Keratinocyte (primary cell): ENCODE measurements at regions not wholly inside any gene's neighbourhood (a gene's known extent, or its start where the extent isn't known, plus 50 kb on each side); places are given as distances from the start of the nearest gene placed in this dataset.

Experiments used
- DNase-seq: peaks from one replicate; pipeline ENCODE4 v3.0.0-alpha.2; 2011; ENCODE audit warnings: low read depth, missing footprints, low spot score
- FAIRE-seq: peaks from 2 replicates; lab custom pipeline; 2011; peaks lifted over from hg19 to GRCh38; lab: Jason Lieb, UNC
- H2AFZ ChIP-seq: 2 replicates; pipeline ENCODE4 v1.6.0; 2012; ENCODE audit warnings: low read length, control low read depth, inconsistent platforms; ENCODE audit not compliant: control insufficient read depth
- H3K27ac ChIP-seq: 2 replicates; pipeline ENCODE4 v1.5.1; 2011; ENCODE audit warnings: low read length; ENCODE audit not compliant: control insufficient read depth, insufficient read depth
- H3K27me3 ChIP-seq: 3 replicates; pipeline ENCODE4 v1.6.0; 2011; ENCODE audit warnings: low read length; ENCODE audit not compliant: control insufficient read depth, insufficient read depth; ENCODE audit errors: extremely low read depth
- H3K36me3 ChIP-seq, 2 experiments: 2 replicates in 1 of 2; 3 replicates in 1 of 2; pipeline ENCODE4 v1.5.1; 2011; ENCODE audit warnings: low read length in 2 of 2, mild to moderate bottlenecking in 1 of 2; ENCODE audit not compliant: control insufficient read depth in 2 of 2, insufficient read depth in 2 of 2; ENCODE audit errors: extremely low read depth in 1 of 2
- H3K4me1 ChIP-seq: 3 replicates; pipeline ENCODE4 v1.5.1; 2011; ENCODE audit warnings: low read length; ENCODE audit not compliant: control insufficient read depth, insufficient read depth; ENCODE audit errors: extremely low read depth
- H3K4me2 ChIP-seq: 3 replicates; pipeline ENCODE4 v1.6.0; 2011; ENCODE audit warnings: low read depth, low read length; ENCODE audit not compliant: control insufficient read depth, insufficient read depth; ENCODE audit errors: extremely low read depth
- H3K4me3 ChIP-seq, 3 experiments: fragments of 200-600 bp in 1 of 3; sonication (generic) in 1 of 3; 2 replicates in 2 of 3; 3 replicates in 1 of 3; pipeline ENCODE4 v1.5.1; 2011 to 2016; ENCODE audit warnings: low read length in 3 of 3, mild to moderate bottlenecking in 3 of 3, control low read depth in 2 of 3, inconsistent platforms in 1 of 3, low read depth in 1 of 3, mixed read lengths in 1 of 3, mixed run types in 1 of 3, moderate library complexity in 1 of 3; ENCODE audit not compliant: control insufficient read depth in 2 of 3, insufficient read depth in 2 of 3; ENCODE audit errors: extremely low read depth in 1 of 3
- H3K79me2 ChIP-seq: 2 replicates; pipeline ENCODE4 v1.6.0; 2012; ENCODE audit warnings: low read length; ENCODE audit not compliant: control insufficient read depth, insufficient read depth
- H3K9ac ChIP-seq: 3 replicates; pipeline ENCODE4 v1.6.0; 2011; ENCODE audit warnings: low read length; ENCODE audit not compliant: control insufficient read depth, insufficient read depth; ENCODE audit errors: extremely low read depth
- H3K9me1 ChIP-seq: 3 replicates; pipeline ENCODE4 v1.6.0; 2011; ENCODE audit warnings: low read length; ENCODE audit not compliant: control insufficient read depth, insufficient read depth; ENCODE audit errors: extremely low read depth
- H3K9me3 ChIP-seq: 2 replicates; pipeline ENCODE4 v1.5.1; 2012; ENCODE audit warnings: low read depth, low read length; ENCODE audit not compliant: control insufficient read depth
- H4K20me1 ChIP-seq: 3 replicates; pipeline ENCODE4 v1.6.0; 2011; ENCODE audit warnings: low read length; ENCODE audit not compliant: control insufficient read depth, insufficient read depth; ENCODE audit errors: extremely low read depth
- EZH2 ChIP-seq: IDR thresholded peaks from one replicate; pipeline ENCODE4 v1.6.1; 2012; ENCODE audit warnings: inconsistent platforms, mild to moderate bottlenecking, low read length, moderate library complexity
- dilution Hi-C: fragments of 300-500 bp; cut with MboI; formaldehyde crosslinking; loops from one replicate; pipeline ENCODE4 v1.7.0; 2020; ENCODE audit warnings: low sequenced_read_pairs; ENCODE audit not compliant: extremely low pct_ligation_motif_present
- TF ChIP-seq, protein P1 (sequence below), 3 experiments: IDR thresholded peaks in 1 of 3; conservative IDR thresholded peaks in 1 of 3; optimal IDR thresholded peaks in 1 of 3; 2 replicates in 2 of 3; 3 replicates in 1 of 3; pipeline versions ENCODE3 to v1.5.1; 2011; ENCODE audit warnings: low read length in 3 of 3, mild to moderate bottlenecking in 3 of 3, moderate library complexity in 2 of 3, control low read depth in 1 of 3, inconsistent platforms in 1 of 3; ENCODE audit not compliant: insufficient read depth in 2 of 3; ENCODE audit errors: extremely low read depth in 1 of 3

DNA sequence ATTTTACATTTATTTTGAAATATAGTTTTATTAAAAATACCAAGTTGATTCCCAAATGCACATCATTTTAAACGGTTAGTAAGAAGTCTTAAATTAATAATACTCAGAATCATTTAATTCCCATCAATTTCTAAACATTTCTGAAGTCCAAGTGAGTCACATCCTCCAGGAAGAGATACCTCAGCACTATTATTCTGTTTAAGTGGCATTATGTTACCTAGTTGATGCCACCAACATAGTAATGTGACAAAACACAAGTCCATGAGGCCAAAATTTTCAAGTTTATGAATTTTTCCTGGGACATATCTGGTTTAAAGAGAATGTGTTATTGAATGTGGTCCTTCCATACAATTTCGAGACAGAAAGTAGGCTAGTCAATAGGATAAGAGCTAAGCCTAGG lies 1348.3 kb upstream of the CDH9 start:
- Histone ChIP-seq H3K27ac (no peak overlapping the region), H3K9me1 (no peaks in the 10 kb centered on the region), H2AFZ (no peak overlapping the region), H3K4me1 (no peaks in the 10 kb centered on the region), H3K36me3 (no peaks in the 10 kb centered on the region), H3K27me3 (no peaks in the 10 kb centered on the region), H3K4me3 (no peak overlapping the region), H3K4me2 (no peak overlapping the region), H3K9me3 (no peaks in the 10 kb centered on the region), H3K79me2 (no peaks in the 10 kb centered on the region), H3K9ac (no peak overlapping the region), H4K20me1 (no peaks in the 10 kb centered on the region)
- DNase-seq = no peak
- TF ChIP-seq EZH2 = no peak
- TF ChIP-seq, protein P1, sequence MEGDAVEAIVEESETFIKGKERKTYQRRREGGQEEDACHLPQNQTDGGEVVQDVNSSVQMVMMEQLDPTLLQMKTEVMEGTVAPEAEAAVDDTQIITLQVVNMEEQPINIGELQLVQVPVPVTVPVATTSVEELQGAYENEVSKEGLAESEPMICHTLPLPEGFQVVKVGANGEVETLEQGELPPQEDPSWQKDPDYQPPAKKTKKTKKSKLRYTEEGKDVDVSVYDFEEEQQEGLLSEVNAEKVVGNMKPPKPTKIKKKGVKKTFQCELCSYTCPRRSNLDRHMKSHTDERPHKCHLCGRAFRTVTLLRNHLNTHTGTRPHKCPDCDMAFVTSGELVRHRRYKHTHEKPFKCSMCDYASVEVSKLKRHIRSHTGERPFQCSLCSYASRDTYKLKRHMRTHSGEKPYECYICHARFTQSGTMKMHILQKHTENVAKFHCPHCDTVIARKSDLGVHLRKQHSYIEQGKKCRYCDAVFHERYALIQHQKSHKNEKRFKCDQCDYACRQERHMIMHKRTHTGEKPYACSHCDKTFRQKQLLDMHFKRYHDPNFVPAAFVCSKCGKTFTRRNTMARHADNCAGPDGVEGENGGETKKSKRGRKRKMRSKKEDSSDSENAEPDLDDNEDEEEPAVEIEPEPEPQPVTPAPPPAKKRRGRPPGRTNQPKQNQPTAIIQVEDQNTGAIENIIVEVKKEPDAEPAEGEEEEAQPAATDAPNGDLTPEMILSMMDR (optimal IDR thresholded peaks at IDR 0.05 in 1 of 3, IDR thresholded peaks at IDR 0.05 in 1 of 3, conservative IDR thresholded peaks at IDR 0.05 in 1 of 3; ENCODE audit: extremely low read depth in 1 of 3, insufficient read depth in 2 of 3, low read length in 3 of 3) = no peak
- no peak for FAIRE-seq
- dilution Hi-C loops = no loop called here

DNA sequence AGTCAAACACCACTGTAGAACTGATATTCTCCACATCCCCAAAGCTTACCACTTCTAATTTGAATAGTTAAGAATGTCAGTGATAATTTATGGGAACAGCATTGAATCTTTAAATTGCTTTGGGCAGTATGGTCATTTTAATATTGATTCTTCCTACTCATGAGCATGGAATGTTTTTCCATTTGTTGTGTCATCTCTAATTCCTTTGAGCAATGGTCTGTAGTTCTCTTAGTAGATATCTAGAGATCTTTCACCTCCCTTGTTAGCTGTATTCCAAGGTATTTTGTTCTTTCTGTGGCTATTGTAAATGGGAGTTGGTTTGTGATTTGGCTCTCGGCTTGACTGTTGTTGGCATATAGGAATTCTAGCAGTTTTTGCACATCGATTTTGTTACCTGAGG lies 1341.8 kb upstream of the CDH9 start:
- H3K36me3 ChIP-seq = no peaks in the 10 kb centered on the region
- no peak overlapping the region for H3K4me3 ChIP-seq
- H3K9me1 ChIP-seq = no peaks in the 10 kb centered on the region
- dilution Hi-C loops = no loop called here
- H3K27me3 ChIP-seq = no peaks in the 10 kb centered on the region
- no peaks in the 10 kb centered on the region for H4K20me1 ChIP-seq
- no peaks in the 10 kb centered on the region for H3K79me2 ChIP-seq
- H3K4me1 ChIP-seq = no peaks in the 10 kb centered on the region
- FAIRE-seq (no peak), DNase-seq (no peak)
- H3K4me2 ChIP-seq = no peak overlapping the region
- no peak overlapping the region for H3K9ac ChIP-seq
- TF ChIP-seq, protein P1 (optimal IDR thresholded peaks at IDR 0.05 in 1 of 3, IDR thresholded peaks at IDR 0.05 in 1 of 3, conservative IDR thresholded peaks at IDR 0.05 in 1 of 3; ENCODE audit: extremely low read depth in 1 of 3, insufficient read depth in 2 of 3, low read length in 3 of 3) = no peak
- TF ChIP-seq EZH2 = no peak
- no peak overlapping the region for H2AFZ ChIP-seq
- no peaks in the 10 kb centered on the region for H3K9me3 ChIP-seq
- no peak overlapping the region for H3K27ac ChIP-seq
